Trophoblast cell (in vitro differentiated cells and primary cell): ENCODE measurements at regions not wholly inside any gene's neighbourhood (a gene's known extent, or its start where the extent isn't known, plus 50 kb on each side); places are given as distances from the start of the nearest gene placed in this dataset.

ENCODE experiments used
- DNase-seq, 2 donors: peaks; one replicate each; pipeline ENCODE4 v3.0.0-alpha.2; 2016
- H2AFZ ChIP-seq: 2 replicates; pipeline ENCODE4 v1.6.1; 2013; ENCODE audit warnings: low read length, moderate library complexity, mild to moderate bottlenecking; ENCODE audit not compliant: insufficient read depth, poor library complexity
- H2AK5ac ChIP-seq: 2 replicates; pipeline ENCODE4 v1.6.1; 2013; ENCODE audit warnings: mild to moderate bottlenecking, low read length
- H2BK120ac ChIP-seq: 2 replicates; pipeline ENCODE4 v1.6.1; 2013; ENCODE audit warnings: low read length, mild to moderate bottlenecking, moderate library complexity; ENCODE audit not compliant: insufficient read depth, poor library complexity
- H2BK12ac ChIP-seq: 2 replicates; pipeline ENCODE4 v1.6.1; 2013; ENCODE audit warnings: mild to moderate bottlenecking, low read length, moderate library complexity
- H2BK5ac ChIP-seq: 2 replicates; pipeline ENCODE4 v1.6.1; 2013; ENCODE audit warnings: low read length, low read depth, moderate library complexity, mild to moderate bottlenecking; ENCODE audit not compliant: poor library complexity
- H3K14ac ChIP-seq: 2 replicates; pipeline ENCODE4 v1.6.1; 2013; ENCODE audit warnings: mild to moderate bottlenecking, low read length
- H3K18ac ChIP-seq: 2 replicates; pipeline ENCODE4 v1.6.1; 2013; ENCODE audit warnings: mild to moderate bottlenecking, low read length
- H3K23ac ChIP-seq: 2 replicates; pipeline ENCODE4 v1.6.1; 2013; ENCODE audit warnings: low read length
- H3K27ac ChIP-seq: 2 replicates; pipeline ENCODE4 v1.5.1; 2013; ENCODE audit warnings: low read depth, mild to moderate bottlenecking, inconsistent platforms, low read length, moderate library complexity
- H3K27me3 ChIP-seq: 2 replicates; pipeline ENCODE4 v1.6.1; 2013; ENCODE audit warnings: inconsistent platforms, mild to moderate bottlenecking, low read length, moderate library complexity; ENCODE audit not compliant: insufficient read depth
- H3K36me3 ChIP-seq, 2 experiments: 1 replicate in 1 of 2; 2 replicates in 1 of 2; pipeline ENCODE4 v1.6.1; 2013; ENCODE audit warnings: low read length in 2 of 2, mild to moderate bottlenecking in 2 of 2, moderate library complexity in 1 of 2; ENCODE audit not compliant: insufficient read depth in 2 of 2, control insufficient read depth in 1 of 2
- H3K4ac ChIP-seq: 2 replicates; pipeline ENCODE4 v1.6.1; 2013; ENCODE audit warnings: low read depth, mild to moderate bottlenecking, low read length, moderate library complexity
- H3K4me1 ChIP-seq, 2 experiments: 1 replicate in 1 of 2; 2 replicates in 1 of 2; pipeline ENCODE4 v1.6.1; 2013; ENCODE audit warnings: low read length in 2 of 2, mild to moderate bottlenecking in 2 of 2, moderate library complexity in 1 of 2; ENCODE audit not compliant: insufficient read depth in 2 of 2, control insufficient read depth in 1 of 2
- H3K4me2 ChIP-seq: 2 replicates; pipeline ENCODE4 v1.6.1; 2013; ENCODE audit warnings: inconsistent platforms, mild to moderate bottlenecking, low read length, moderate library complexity
- H3K4me3 ChIP-seq: 2 replicates; pipeline ENCODE4 v1.5.1; 2013; ENCODE audit warnings: mild to moderate bottlenecking, low read depth, low read length, inconsistent platforms
- H3K79me1 ChIP-seq: one replicate; pipeline ENCODE4 v1.6.1; 2013; ENCODE audit warnings: low read length
- H3K79me2 ChIP-seq: 2 replicates; pipeline ENCODE4 v1.6.1; 2013; ENCODE audit warnings: low read length, mild to moderate bottlenecking; ENCODE audit not compliant: control insufficient read depth, insufficient read depth, poor library complexity
- H3K9ac ChIP-seq: 2 replicates; pipeline ENCODE4 v1.6.1; 2013; ENCODE audit warnings: mild to moderate bottlenecking, low read length
- H3K9me3 ChIP-seq: 2 replicates; pipeline ENCODE4 v1.6.1; 2013; ENCODE audit warnings: low read depth, mild to moderate bottlenecking, control low read depth, inconsistent platforms, low read length; ENCODE audit not compliant: insufficient read depth
- H4K12ac ChIP-seq: 2 replicates; pipeline ENCODE4 v1.6.1; 2013; ENCODE audit warnings: low read depth, mild to moderate bottlenecking, low read length, moderate library complexity
- H4K8ac ChIP-seq: 2 replicates; pipeline ENCODE4 v1.6.1; 2013; ENCODE audit warnings: low read depth, mild to moderate bottlenecking, low read length, moderate library complexity
- H4K91ac ChIP-seq: one replicate; pipeline ENCODE4 v1.6.1; 2013; ENCODE audit warnings: low read depth, mild to moderate bottlenecking, low read length, moderate library complexity
- WGBS: extraction: QIAGEN DNeasy Blood & Tissue Kit; methylation state at CpG from one replicate; pipeline ENCODE4 v1.1.7; 2013; ENCODE audit warnings: missing lambda C conversion rate; ENCODE audit not compliant: insufficient read length, insufficient coverage; ENCODE audit errors: extremely low coverage; 5-methylcytosine and 5-hydroxymethylcytosine counted together

GRCh38 chr5:72722792-72723452, 93.5 kb upstream of the TNPO1 start:
- Histone ChIP-seq H3K27me3 (no peaks in the 10 kb centered on the region), H3K18ac (no peak overlapping the region), H2AK5ac (no peak overlapping the region), H2BK120ac (no peak overlapping the region), H2BK5ac (no peak overlapping the region), H4K91ac (no peak overlapping the region), H2BK12ac (no peak overlapping the region), H3K23ac (no peak overlapping the region), H2AFZ (no peak overlapping the region), H3K4me2 (no peak overlapping the region), H3K4ac (no peak overlapping the region), H3K4me3 (no peak overlapping the region), H3K36me3 (no peaks in the 10 kb centered on the region), H3K14ac (no peak overlapping the region), H3K4me1 (peaks cover 0 to 6% of the 10 kb centered on the region in 2 experiments), H4K8ac (no peak overlapping the region), H3K79me1 (no peaks in the 10 kb centered on the region), H4K12ac (no peak overlapping the region), H3K9me3 (no peaks in the 10 kb centered on the region), H3K27ac (no peak overlapping the region), H3K9ac (no peak overlapping the region), H3K79me2 (no peaks in the 10 kb centered on the region)
- WGBS, result no CpG with 5 or more reads among the region's 5 CpGs
- no peak for DNase-seq

- no peak overlapping the region for H3K23ac ChIP-seq
- H3K4me2 ChIP-seq, result no peak overlapping the region
- no peak overlapping the region for H2BK5ac ChIP-seq
- H3K79me2 ChIP-seq, result no peaks in the 10 kb centered on the region
- H2BK120ac ChIP-seq, result no peak overlapping the region
- no peak overlapping the region for H3K27ac ChIP-seq
- H3K14ac ChIP-seq, result no peak overlapping the region
- H3K18ac ChIP-seq, result no peak overlapping the region
- H3K9me3 ChIP-seq, result no peaks in the 10 kb centered on the region
- H3K79me1 ChIP-seq, result no peaks in the 10 kb centered on the region
- no peaks in the 10 kb centered on the region for H3K36me3 ChIP-seq
- H2AFZ ChIP-seq, result no peak overlapping the region
- H3K4me3 ChIP-seq, result no peak overlapping the region
- no peak for DNase-seq
- no peak overlapping the region for H4K91ac ChIP-seq
- no peak overlapping the region for H4K8ac ChIP-seq
- no peak overlapping the region for H2AK5ac ChIP-seq
- no peak overlapping the region for H4K12ac ChIP-seq
- no CpG with 5 or more reads among the region's 2 CpGs for WGBS
- H3K27me3 ChIP-seq, result no peaks in the 10 kb centered on the region
- no peak overlapping the region for H2BK12ac ChIP-seq
- H3K4ac ChIP-seq, result no peak overlapping the region
- no peak overlapping the region for H3K9ac ChIP-seq
- H3K4me1 ChIP-seq, result peaks cover 0 to 6% of the 10 kb centered on the region in 2 experiments
These were observed 94.6 kb upstream of the TNPO1 start for GRCh38 chr5:72721844-72722243.

GRCh38 chr5:72720205-72720604, 96.3 kb upstream of the TNPO1 start:
- no peak overlapping the region for H2BK12ac ChIP-seq
- H3K23ac ChIP-seq, result no peak overlapping the region
- no peak overlapping the region for H3K4ac ChIP-seq
- no peaks in the 10 kb centered on the region for H3K27me3 ChIP-seq
- H3K4me1 ChIP-seq, result peaks cover 0 to 6% of the 10 kb centered on the region in 2 experiments
- H3K79me1 ChIP-seq, result no peaks in the 10 kb centered on the region
- H4K8ac ChIP-seq, result no peak overlapping the region
- no CpG with 5 or more reads among the region's 4 CpGs for WGBS
- H4K12ac ChIP-seq, result no peak overlapping the region
- no peak overlapping the region for H2AK5ac ChIP-seq
- no peak overlapping the region for H4K91ac ChIP-seq
- no peaks in the 10 kb centered on the region for H3K9me3 ChIP-seq
- H3K79me2 ChIP-seq, result no peaks in the 10 kb centered on the region
- H3K9ac ChIP-seq, result no peak overlapping the region
- no peak for DNase-seq
- H2AFZ ChIP-seq, result no peak overlapping the region
- no peak overlapping the region for H2BK120ac ChIP-seq
- H3K14ac ChIP-seq, result no peak overlapping the region
- H3K18ac ChIP-seq, result no peak overlapping the region
- H3K27ac ChIP-seq, result no peak overlapping the region
- no peak overlapping the region for H2BK5ac ChIP-seq
- H3K4me2 ChIP-seq, result no peak overlapping the region
- H3K36me3 ChIP-seq, result no peaks in the 10 kb centered on the region
- H3K4me3 ChIP-seq, result no peak overlapping the region

- no CpG with 5 or more reads among the region's 2 CpGs for WGBS
- Histone ChIP-seq H4K91ac (no peak overlapping the region), H2AFZ (no peak overlapping the region), H3K14ac (no peak overlapping the region), H2BK5ac (no peak overlapping the region), H2BK12ac (no peak overlapping the region), H3K23ac (no peak overlapping the region), H4K12ac (no peak overlapping the region), H3K18ac (no peak overlapping the region), H3K27ac (no peak overlapping the region), H3K4ac (no peak overlapping the region), H2BK120ac (no peak overlapping the region), H3K36me3 (no peaks in the 10 kb centered on the region), H3K27me3 (no peaks in the 10 kb centered on the region), H4K8ac (no peak overlapping the region), H3K4me2 (no peak overlapping the region), H3K79me1 (no peaks in the 10 kb centered on the region), H3K4me3 (no peak overlapping the region), H3K9ac (no peak overlapping the region), H3K79me2 (no peaks in the 10 kb centered on the region), H2AK5ac (no peak overlapping the region), H3K9me3 (peaks cover 5% of the 10 kb centered on the region), H3K4me1 (no peaks in the 10 kb centered on the region)
- no peak for DNase-seq
These were observed 105.1 kb upstream of the TNPO1 start for GRCh38 chr5:72711351-72711750.
